Adrenal gland (tissue), 5 donors: ENCODE measurements at regions not wholly inside any gene's neighbourhood (a gene's known extent, or its start where the extent isn't known, plus 50 kb on each side); places are given as distances from the start of the nearest gene placed in this dataset.
"Not testable (repeated sequence)": the region's sequence is repeated elsewhere in the genome, so short reads cannot be mapped to it uniquely, and the experiment has no call there.

ENCODE experiments used
- POLR2A ChIP-seq, 2 donors: fragments of 450-650 bp; IDR thresholded peaks; one replicate each; pipeline ENCODE4 v1.6.1; 2017; ENCODE audit warnings: antibody characterized with exemption in 2 of 2, mild to moderate bottlenecking in 2 of 2, moderate library complexity in 1 of 2
- TF ChIP-seq, protein P1 (sequence below), 6 experiments: fragments of 450-650 bp in 4 of 6; fragments of 200-600 bp in 2 of 6; sonication (generic) in 1 of 6; IDR thresholded peaks; 1 replicate in 5 of 6; 2 replicates in 1 of 6; pipeline versions ENCODE4 v1.5.1 to v1.8.0; 2016 to 2021; ENCODE audit warnings: antibody characterized with exemption in 6 of 6, mild to moderate bottlenecking in 2 of 6, moderate library complexity in 1 of 6
- donor health status: DM: no; HTN: no; CAD: no.

GRCh38 chr9:67162827-67163226, 170.5 kb upstream of the SPATA31A3 start:
- TF ChIP-seq, protein P1, sequence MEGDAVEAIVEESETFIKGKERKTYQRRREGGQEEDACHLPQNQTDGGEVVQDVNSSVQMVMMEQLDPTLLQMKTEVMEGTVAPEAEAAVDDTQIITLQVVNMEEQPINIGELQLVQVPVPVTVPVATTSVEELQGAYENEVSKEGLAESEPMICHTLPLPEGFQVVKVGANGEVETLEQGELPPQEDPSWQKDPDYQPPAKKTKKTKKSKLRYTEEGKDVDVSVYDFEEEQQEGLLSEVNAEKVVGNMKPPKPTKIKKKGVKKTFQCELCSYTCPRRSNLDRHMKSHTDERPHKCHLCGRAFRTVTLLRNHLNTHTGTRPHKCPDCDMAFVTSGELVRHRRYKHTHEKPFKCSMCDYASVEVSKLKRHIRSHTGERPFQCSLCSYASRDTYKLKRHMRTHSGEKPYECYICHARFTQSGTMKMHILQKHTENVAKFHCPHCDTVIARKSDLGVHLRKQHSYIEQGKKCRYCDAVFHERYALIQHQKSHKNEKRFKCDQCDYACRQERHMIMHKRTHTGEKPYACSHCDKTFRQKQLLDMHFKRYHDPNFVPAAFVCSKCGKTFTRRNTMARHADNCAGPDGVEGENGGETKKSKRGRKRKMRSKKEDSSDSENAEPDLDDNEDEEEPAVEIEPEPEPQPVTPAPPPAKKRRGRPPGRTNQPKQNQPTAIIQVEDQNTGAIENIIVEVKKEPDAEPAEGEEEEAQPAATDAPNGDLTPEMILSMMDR (IDR thresholded peaks at IDR 0.05), result not testable (repeated sequence)
- TF ChIP-seq POLR2A (IDR thresholded peaks at IDR 0.05), result not testable (repeated sequence)
